ENCODE measurements at regions not wholly inside any gene's neighbourhood (a gene's known extent, or its start where the extent isn't known, plus 50 kb on each side); places are given as distances from the start of the nearest gene placed in this dataset.

DNA sequence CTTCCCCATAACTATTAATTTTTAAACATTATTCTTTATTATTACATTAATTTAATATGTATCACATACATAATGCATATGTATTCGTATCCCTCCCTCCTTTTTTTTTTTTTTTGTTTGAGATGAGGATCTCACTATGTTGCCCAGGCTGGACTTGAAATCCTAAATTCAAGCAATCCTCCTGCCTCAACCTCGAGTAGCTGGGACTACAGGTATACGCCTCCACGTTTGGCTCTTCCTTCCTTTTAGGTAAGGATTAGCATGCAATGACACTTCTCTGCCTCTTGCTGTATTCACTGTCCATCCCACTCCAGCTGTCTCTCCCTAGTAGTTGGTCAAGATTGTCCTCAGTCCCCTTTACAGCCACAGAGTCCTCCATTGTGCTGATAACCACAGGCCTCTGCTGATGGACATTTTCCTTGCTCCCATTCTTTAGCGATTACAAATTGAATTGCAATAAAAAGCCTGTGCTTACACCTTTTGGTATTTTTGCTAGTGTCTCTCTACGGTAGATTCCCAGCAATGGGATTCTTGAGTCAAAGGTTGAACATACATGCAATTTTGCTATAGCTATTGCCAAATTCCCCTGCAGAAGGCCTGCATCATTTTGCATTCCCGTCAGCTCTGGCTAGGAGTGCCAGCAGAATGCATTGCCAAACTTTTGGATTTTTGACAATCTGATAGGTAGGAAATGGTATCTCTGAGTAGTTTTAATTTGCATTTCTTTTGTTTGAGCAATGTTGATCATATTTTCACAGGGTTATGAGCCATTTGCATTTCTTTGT lies 156.6 kb downstream of the SMAD6 start:
- no peak overlapping the region for H3K4me3 ChIP-seq (ENCODE audit: low read length)
- DNase-seq (no peak), ATAC-seq (ENCODE audit: poor library complexity) (no peak)
- TF ChIP-seq CTCF (IDR thresholded peaks at IDR 0.05) = no peak
- no peak overlapping the region for H3K4me3 Mint-ChIP-seq
- H3K27me3 ChIP-seq (ENCODE audit: control insufficient read depth in 1 of 2, insufficient read depth in 2 of 2, low read length in 2 of 2) = peaks cover 0 to 11% of the 10 kb centered on the region in 2 experiments
- CTCF ChIA-PET = no interaction called here
- H3K4me1 Mint-ChIP-seq (ENCODE audit: low read depth) = no peaks in the 10 kb centered on the region
- intact Hi-C loops (cut with DNase I, micrococcal nuclease) = no loop called here
- H3K36me3 ChIP-seq (ENCODE audit: insufficient read depth, low read length) = no peaks in the 10 kb centered on the region
- H3K27ac Mint-ChIP-seq = no peak overlapping the region
- no peaks in the 10 kb centered on the region for H3K36me3 Mint-ChIP-seq (ENCODE audit: low read depth)
- no peaks in the 10 kb centered on the region for H3K9me3 ChIP-seq (ENCODE audit: control insufficient read depth in 1 of 2, insufficient read depth in 1 of 2, low read length in 2 of 2)
- peaks cover 4% of the 10 kb centered on the region for H3K4me1 ChIP-seq (ENCODE audit: insufficient read depth, low read length)
- H3K27ac ChIP-seq (ENCODE audit: low read depth in 1 of 2, low read length in 2 of 2) = no peak overlapping the region
- peaks cover 34% of the 10 kb centered on the region for H3K27me3 Mint-ChIP-seq
- no peaks in the 10 kb centered on the region for H3K9me3 Mint-ChIP-seq
- POLR2A ChIA-PET = no interaction called here

- ATAC-seq (ENCODE audit: poor library complexity) = no peak
Observed at GRCh38 chr15:66859688-66860253, 157.7 kb downstream of the SMAD6 start.

GRCh38 chr15:66860844-66861243 lies 158.8 kb downstream of the SMAD6 start:
- ATAC-seq (ENCODE audit: poor library complexity) (no peak), DNase-seq (no peak)
- CTCF ChIA-PET = no interaction called here
- Mint-ChIP-seq H3K4me3 (no peak overlapping the region), H3K27ac (no peak overlapping the region), H3K36me3 (ENCODE audit: low read depth) (no peaks in the 10 kb centered on the region), H3K27me3 (peaks cover 34% of the 10 kb centered on the region), H3K9me3 (no peaks in the 10 kb centered on the region), H3K4me1 (ENCODE audit: low read depth) (no peaks in the 10 kb centered on the region)
- Histone ChIP-seq H3K27me3 (ENCODE audit: control insufficient read depth in 1 of 2, insufficient read depth in 2 of 2, low read length in 2 of 2) (peaks cover 0 to 11% of the 10 kb centered on the region in 2 experiments), H3K27ac (ENCODE audit: low read depth in 1 of 2, low read length in 2 of 2) (no peak overlapping the region), H3K9me3 (ENCODE audit: control insufficient read depth in 1 of 2, insufficient read depth in 1 of 2, low read length in 2 of 2) (peaks cover 0 to under 1% of the 10 kb centered on the region in 2 experiments), H3K4me3 (ENCODE audit: low read length) (no peak overlapping the region), H3K36me3 (ENCODE audit: insufficient read depth, low read length) (no peaks in the 10 kb centered on the region), H3K4me1 (ENCODE audit: insufficient read depth, low read length) (peaks cover 6% of the 10 kb centered on the region)
- POLR2A ChIA-PET = no interaction called here
- no peak for TF ChIP-seq CTCF (IDR thresholded peaks at IDR 0.05)
- intact Hi-C loops (cut with DNase I, micrococcal nuclease) = no loop called here

More at GRCh38 chr15:66859688-66860253, 157.7 kb downstream of the SMAD6 start:
- Histone ChIP-seq H3K9me3 (ENCODE audit: control insufficient read depth in 1 of 2, insufficient read depth in 1 of 2, low read length in 2 of 2) (no peaks in the 10 kb centered on the region), H3K4me3 (ENCODE audit: low read length) (no peak overlapping the region), H3K27ac (ENCODE audit: low read depth in 1 of 2, low read length in 2 of 2) (no peak overlapping the region), H3K4me1 (ENCODE audit: insufficient read depth, low read length) (peaks cover 4% of the 10 kb centered on the region), H3K27me3 (ENCODE audit: control insufficient read depth in 1 of 2, insufficient read depth in 2 of 2, low read length in 2 of 2) (peaks cover 0 to 11% of the 10 kb centered on the region in 2 experiments), H3K36me3 (ENCODE audit: insufficient read depth, low read length) (no peaks in the 10 kb centered on the region)
- Mint-ChIP-seq H3K27ac (no peak overlapping the region), H3K4me3 (no peak overlapping the region), H3K36me3 (ENCODE audit: low read depth) (no peaks in the 10 kb centered on the region), H3K27me3 (peaks cover 34% of the 10 kb centered on the region), H3K4me1 (ENCODE audit: low read depth) (no peaks in the 10 kb centered on the region), H3K9me3 (no peaks in the 10 kb centered on the region)
- TF ChIP-seq CTCF (IDR thresholded peaks at IDR 0.05) = no peak
- DNase-seq = no peak
- CTCF ChIA-PET = no interaction called here
- POLR2A ChIA-PET = no interaction called here
- intact Hi-C loops (cut with DNase I, micrococcal nuclease) = no loop called here
